ENCODE measurements at regions not wholly inside any gene's neighbourhood (a gene's known extent, or its start where the extent isn't known, plus 50 kb on each side); places are given as distances from the start of the nearest gene placed in this dataset.

- no peak for DNase-seq (ENCODE audit: low spot score)
- ChIA-PET POLR2A (ENCODE audit: low non-redundant PET) (interaction anchor here (0.7 kb wide), 1 partner anchor 10 kb away, joined by 3 read pairs; no protein-coding TSS in a partner anchor), CTCF (interaction anchor here (0.7 kb wide), 1 partner anchor 124 kb away, joined by 6 read pairs; no protein-coding TSS in a partner anchor)
- TF ChIP-seq CTCF (conservative IDR thresholded peaks at IDR 0.05; ENCODE audit: low read depth): no peak
- peak overlapping the region; percentile 100 for H3K27ac ChIP-seq
Observed at GRCh38 chr9:129486756-129487657, 133.9 kb downstream of the C9orf50 start.

GRCh38 chr9:129485145-129485774 is 135.6 kb downstream of the C9orf50 start:
- no peak for TF ChIP-seq CTCF (conservative IDR thresholded peaks at IDR 0.05; ENCODE audit: low read depth)
- CTCF ChIA-PET: interaction anchor here (0.6 to 0.7 kb wide), 4 partner anchors 126 to 194 kb away, joined by 3 to 6 read pairs (median 3); no protein-coding TSS in a partner anchor
- H3K27ac ChIP-seq: peak overlapping the region; percentile 100
- POLR2A ChIA-PET (ENCODE audit: low non-redundant PET): interaction anchor here (0.6 kb wide), 2 partner anchors 264 to 1114 kb away, joined by 4 to 5 read pairs; partner anchors contain the start of gene URM1
- no peak for DNase-seq (ENCODE audit: low spot score)

GRCh38 chr9:129484352-129485000 is 136.4 kb downstream of the C9orf50 start:
- H3K27ac ChIP-seq: peak overlapping the region; percentile 100

GRCh38 chr9:129483415-129484351 is 137.2 kb downstream of the C9orf50 start:
- H3K27ac ChIP-seq: peak overlapping the region; percentile 100
- TF ChIP-seq CTCF (conservative IDR thresholded peaks at IDR 0.05; ENCODE audit: low read depth): no peak
- ChIA-PET POLR2A (ENCODE audit: low non-redundant PET) (interaction anchor here (0.5 to 2.1 kb wide), 13 partner anchors 10 to 344 kb away, joined by 3 to 16 read pairs (median 4); partner anchors contain the start of gene IER5L), CTCF (interaction anchor here (0.5 to 1.7 kb wide), 6 partner anchors 10 to 126 kb away, joined by 3 to 10 read pairs (median 4); no protein-coding TSS in a partner anchor)
- peak; percentile 89 for DNase-seq (ENCODE audit: low spot score)

More at GRCh38 chr9:129484352-129485000, 136.4 kb downstream of the C9orf50 start:
- TF ChIP-seq CTCF (conservative IDR thresholded peaks at IDR 0.05; ENCODE audit: low read depth): no peak
- ChIA-PET CTCF (interaction anchor here (1.7 kb wide), 1 partner anchor 9 kb away, joined by 4 read pairs; no protein-coding TSS in a partner anchor), POLR2A (ENCODE audit: low non-redundant PET) (interaction anchor here (0.9 to 2.1 kb wide), 3 partner anchors 12 to 148 kb away, joined by 4 to 16 read pairs (median 4); no protein-coding TSS in a partner anchor)
- DNase-seq (ENCODE audit: low spot score): no peak

GRCh38 chr9:129482521-129483414 is 138.1 kb downstream of the C9orf50 start:
- ChIA-PET POLR2A (ENCODE audit: low non-redundant PET) (interaction anchor here (0.6 to 2.1 kb wide), 7 partner anchors 10 to 343 kb away, joined by 3 to 16 read pairs (median 5); partner anchors contain the start of gene IER5L), CTCF (interaction anchor here (0.6 to 1.7 kb wide), 5 partner anchors 10 to 1221 kb away, joined by 3 to 10 read pairs (median 4); no protein-coding TSS in a partner anchor)
- peak; percentile 93 for DNase-seq (ENCODE audit: low spot score)
- peak overlapping the region; percentile 100 for H3K27ac ChIP-seq
- no peak for TF ChIP-seq CTCF (conservative IDR thresholded peaks at IDR 0.05; ENCODE audit: low read depth)
